ENCODE measurements at regions not wholly inside any gene's neighbourhood (a gene's known extent, or its start where the extent isn't known, plus 50 kb on each side); places are given as distances from the start of the nearest gene placed in this dataset.

GRCh38 chr10:111972109-111972508, 211.5 kb downstream of the GPAM start:
- TF ChIP-seq CTCF (IDR thresholded peaks at IDR 0.05) (no peak), POLR2A (IDR thresholded peaks at IDR 0.05) (no peak), POLR2AphosphoS5 (IDR thresholded peaks at IDR 0.05) (no peak), EP300 (IDR thresholded peaks at IDR 0.05) (no peak)

All from sigmoid colon (tissue), 4 donors.